IMR-90 (cell line): ENCODE measurements at regions not wholly inside any gene's neighbourhood (a gene's known extent, or its start where the extent isn't known, plus 50 kb on each side); places are given as distances from the start of the nearest gene placed in this dataset.

Experiments used
- ATAC-seq: fragments of 200-7000 bp; cut with Tn5 transposase; 2 replicates; pipeline ENCODE4 v1.9.1; 2020; ENCODE audit warnings: low read depth, mild to moderate bottlenecking, moderate library complexity
- BruUV-seq: library from RNA; stranded (reverse); fragments of 400-500 nt; replicated peaks from 2 replicates; lab custom pipeline; 2021; lab: Mats Ljungman, UMichigan
- CTCF ChIA-PET: fragments of 300-600 bp; formaldehyde crosslinking; extraction: SDS; loops from one replicate; lab custom pipeline; 2021; ENCODE audit warnings: antibody characterized with exemption; lab: Yijun Ruan, JAX
- POLR2A ChIA-PET: fragments of 300-600 bp; sonication (Branson Sonifier 250); formaldehyde crosslinking; loops from one replicate; lab custom pipeline; 2022; ENCODE audit warnings: antibody characterized with exemption; ENCODE audit not compliant: unreplicated experiment; lab: Charles Lee
- DNase-seq: peaks from one replicate; pipeline ENCODE4 v3.0.0; 2013
- H2AFZ ChIP-seq: replicated peaks from 2 replicates; pipeline ENCODE3; 2013; ENCODE audit warnings: low read length, mild to moderate bottlenecking; ENCODE audit not compliant: poor library complexity
- H2AK5ac ChIP-seq: 2 replicates; pipeline ENCODE4 v1.6.1; 2013; ENCODE audit warnings: low read depth, low read length, inconsistent platforms
- H2AK9ac ChIP-seq: replicated peaks from 2 replicates; pipeline ENCODE3; 2013; ENCODE audit warnings: mild to moderate bottlenecking, low read depth, low read length, moderate library complexity; ENCODE audit not compliant: poor library complexity
- H2BK120ac ChIP-seq: 2 replicates; pipeline ENCODE4 v1.6.1; 2013; ENCODE audit warnings: low read depth, low read length, inconsistent platforms
- H2BK15ac ChIP-seq: 3 replicates; pipeline ENCODE4 v1.6.1; 2013; ENCODE audit warnings: low read depth, low read length, inconsistent platforms
- H2BK20ac ChIP-seq: 2 replicates; pipeline ENCODE4 v1.6.1; 2013; ENCODE audit warnings: low read depth, mild to moderate bottlenecking, inconsistent platforms, low read length, moderate library complexity
- H2BK5ac ChIP-seq: 2 replicates; pipeline ENCODE4 v1.6.1; 2013; ENCODE audit warnings: mild to moderate bottlenecking, low read depth, low read length, inconsistent platforms; ENCODE audit not compliant: poor library complexity, severe bottlenecking
- H3K14ac ChIP-seq: replicated peaks from 2 replicates; pipeline ENCODE4 v1.6.1; 2013; ENCODE audit warnings: low read depth, low read length, inconsistent platforms
- H3K18ac ChIP-seq: 2 replicates; pipeline ENCODE4 v1.6.1; 2013; ENCODE audit warnings: low read depth, low read length, control low read depth
- H3K23ac ChIP-seq: 2 replicates; pipeline ENCODE4 v1.6.1; 2013; ENCODE audit warnings: low read depth, low read length, inconsistent platforms
- H3K27ac ChIP-seq: 2 replicates; pipeline ENCODE4 v1.5.1; 2013; ENCODE audit warnings: mild to moderate bottlenecking, control low read depth, low read length; ENCODE audit not compliant: insufficient read depth
- H3K27me3 ChIP-seq: 2 replicates; pipeline ENCODE4 v1.6.1; 2013; ENCODE audit warnings: low read length; ENCODE audit not compliant: control insufficient read depth, insufficient read depth
- H3K36me3 ChIP-seq: 2 replicates; pipeline ENCODE4 v1.6.1; 2013; ENCODE audit warnings: low read length, mixed read lengths; ENCODE audit not compliant: control insufficient read depth, insufficient read depth
- H3K4ac ChIP-seq: 2 replicates; pipeline ENCODE4 v1.6.1; 2013; ENCODE audit warnings: low read depth, low read length, inconsistent platforms
- H3K4me1 ChIP-seq: 2 replicates; pipeline ENCODE4 v1.6.1; 2013; ENCODE audit warnings: low read length, mixed read lengths; ENCODE audit not compliant: control insufficient read depth, insufficient read depth
- H3K4me2 ChIP-seq: 2 replicates; pipeline ENCODE4 v1.6.1; 2013; ENCODE audit warnings: low read depth, mild to moderate bottlenecking, control low read depth, low read length, moderate library complexity
- H3K4me3 ChIP-seq: 2 replicates; pipeline ENCODE4 v1.5.1; 2013; ENCODE audit warnings: low read depth, mild to moderate bottlenecking, control low read depth, low read length, moderate library complexity; ENCODE audit not compliant: insufficient read depth
- H3K56ac ChIP-seq: 2 replicates; pipeline ENCODE4 v1.6.1; 2013; ENCODE audit warnings: low read length, inconsistent platforms; ENCODE audit not compliant: insufficient read depth; ENCODE audit errors: extremely low read depth
- H3K79me1 ChIP-seq, 2 experiments: 2 replicates each; pipeline ENCODE4 v1.6.1; 2013; ENCODE audit warnings: low read length in 2 of 2, inconsistent platforms in 1 of 2, low read depth in 1 of 2
- H3K9ac ChIP-seq: 2 replicates; pipeline ENCODE4 v1.6.1; 2013; ENCODE audit warnings: low read depth, low read length, control low read depth
- H3K9me1 ChIP-seq: 2 replicates; pipeline ENCODE4 v1.6.1; 2013; ENCODE audit warnings: low read length, inconsistent platforms; ENCODE audit not compliant: insufficient read depth
- H3K9me3 ChIP-seq: 2 replicates; pipeline ENCODE4 v1.6.1; 2013; ENCODE audit warnings: low read length; ENCODE audit not compliant: control insufficient read depth, insufficient read depth
- H4K20me1 ChIP-seq: 2 replicates; pipeline ENCODE4 v1.6.1; 2013; ENCODE audit warnings: low read length, inconsistent platforms; ENCODE audit not compliant: insufficient read depth
- H4K5ac ChIP-seq: 2 replicates; pipeline ENCODE4 v1.6.1; 2013; ENCODE audit warnings: mild to moderate bottlenecking, low read depth, low read length, control low read depth
- H4K8ac ChIP-seq, 2 experiments: 2 replicates each; pipeline ENCODE4 v1.6.1; 2013; ENCODE audit warnings: low read depth in 2 of 2, low read length in 2 of 2, control low read depth in 1 of 2, inconsistent platforms in 1 of 2
- H4K91ac ChIP-seq: 2 replicates; pipeline ENCODE4 v1.6.1; 2013; ENCODE audit warnings: low read depth, low read length, inconsistent platforms; ENCODE audit not compliant: insufficient read depth
- BHLHE40 ChIP-seq: fragments of 150-350 bp; IDR thresholded peaks from 2 replicates; pipeline ENCODE4 v1.6.1; 2016; ENCODE audit warnings: mild to moderate bottlenecking, low read depth, low read length
- CEBPB ChIP-seq: IDR thresholded peaks from 2 replicates; pipeline ENCODE4 v1.6.1; 2012; ENCODE audit warnings: low read depth, low read length, improper control_type of control experiment
- CHD1 ChIP-seq: IDR thresholded peaks from 2 replicates; pipeline ENCODE4 v1.6.1; 2012; ENCODE audit warnings: low read depth, low read length, improper control_type of control experiment
- CTCF ChIP-seq: conservative IDR thresholded peaks from 2 replicates; pipeline ENCODE4 v1.5.1; 2012; ENCODE audit warnings: mild to moderate bottlenecking, low read depth, low read length, improper control_type of control experiment
- ELK1 ChIP-seq: fragments of 150-350 bp; IDR thresholded peaks from 2 replicates; pipeline ENCODE4 v1.6.1; 2016; ENCODE audit warnings: low read depth, mild to moderate bottlenecking, low read length, moderate library complexity, borderline replicate concordance
- FOS ChIP-seq: fragments of 150-350 bp; IDR thresholded peaks from 2 replicates; pipeline ENCODE4 v1.6.1; 2016; ENCODE audit warnings: low read depth, low read length
- MAFK ChIP-seq: IDR thresholded peaks from 2 replicates; pipeline ENCODE4 v1.6.1; 2012; ENCODE audit warnings: low read depth, low read length, improper control_type of control experiment
- MAZ ChIP-seq: IDR thresholded peaks from 2 replicates; pipeline ENCODE4 v1.6.1; 2012; ENCODE audit warnings: low read depth, mild to moderate bottlenecking, low read length, improper control_type of control experiment, moderate library complexity, borderline replicate concordance
- MXI1 ChIP-seq: IDR thresholded peaks from 2 replicates; pipeline ENCODE4 v1.6.1; 2012; ENCODE audit warnings: low read depth, mild to moderate bottlenecking, low read length, moderate library complexity, borderline replicate concordance
- NFE2L2 ChIP-seq: fragments of 150-350 bp; IDR thresholded peaks from 2 replicates; pipeline ENCODE4 v1.6.1; 2016; ENCODE audit warnings: low read depth, mild to moderate bottlenecking, low read length
- POLR2A ChIP-seq: IDR thresholded peaks from 2 replicates; pipeline ENCODE4 v1.6.1; 2012; ENCODE audit warnings: mild to moderate bottlenecking, low read depth, low read length
- RAD21 ChIP-seq: IDR thresholded peaks from 2 replicates; pipeline ENCODE4 v1.6.1; 2012; ENCODE audit warnings: low read length, improper control_type of control experiment
- RCOR1 ChIP-seq: IDR thresholded peaks from 2 replicates; pipeline ENCODE4 v1.6.1; 2012; ENCODE audit warnings: mild to moderate bottlenecking, low read length, improper control_type of control experiment; ENCODE audit not compliant: insufficient replicate concordance
- RFX5 ChIP-seq: IDR thresholded peaks from 2 replicates; pipeline ENCODE4 v1.8.0; 2012; ENCODE audit warnings: low read depth, mild to moderate bottlenecking, low read length, moderate library complexity
- SMC3 ChIP-seq: fragments of 150-350 bp; IDR thresholded peaks from 2 replicates; pipeline ENCODE4 v1.6.1; 2016; ENCODE audit warnings: low read depth, mild to moderate bottlenecking, antibody characterized with exemption, low read length, moderate library complexity
- WGBS, 2 experiments: methylation state at CpG; one replicate each; pipeline versions ENCODE4 v1.1.5 to v1.1.7; 2013; ENCODE audit warnings: missing lambda C conversion rate in 2 of 2; ENCODE audit not compliant: insufficient read length in 1 of 2; ENCODE audit errors: extremely low coverage in 2 of 2; 5-methylcytosine and 5-hydroxymethylcytosine counted together
- dilution Hi-C: fragments of 300-500 bp; cut with HindIII; formaldehyde crosslinking; loops from one replicate; pipeline ENCODE4 v1.14.3; 2018; ENCODE audit warnings: low sequenced_read_pairs; ENCODE audit not compliant: unreplicated experiment
- in situ Hi-C: fragments of 300-500 bp; cut with MboI; formaldehyde crosslinking; loops from 3 replicates; pipeline ENCODE4 v1.14.3; 2019; ENCODE audit warnings: low sequenced_read_pairs, inconsistent platforms, mixed read lengths
- intact Hi-C: fragments of 100-400 bp; cut with micrococcal nuclease; formaldehyde crosslinking; loops from 2 replicates; pipeline ENCODE4 v1.10.0; 2022
- TF ChIP-seq, protein P1 (sequence below): fragments of 150-350 bp; IDR thresholded peaks from 2 replicates; pipeline ENCODE4 v1.6.1; 2017; ENCODE audit warnings: mild to moderate bottlenecking, antibody characterized with exemption, low read length, low read depth

GRCh38 chr14:89498878-89499277 is 81.8 kb upstream of the FOXN3 start:
- Histone ChIP-seq H3K4ac (no peak overlapping the region), H3K14ac (no peak overlapping the region), H3K56ac (no peak overlapping the region), H3K4me1 (peaks cover 1% of the 10 kb centered on the region), H2BK20ac (no peak overlapping the region), H3K79me1 (peaks cover 16 to 20% of the 10 kb centered on the region in 2 experiments), H2AFZ (no peak overlapping the region), H4K8ac (no peak overlapping the region), H3K18ac (no peak overlapping the region), H3K4me3 (no peak overlapping the region), H3K9me1 (peaks cover 5% of the 10 kb centered on the region), H2BK5ac (no peak overlapping the region), H3K4me2 (no peak overlapping the region), H3K27me3 (no peaks in the 10 kb centered on the region), H2BK120ac (no peak overlapping the region), H3K36me3 (peaks cover 6% of the 10 kb centered on the region; the same call in 1 of the 2 replicates), H2AK9ac (no peak overlapping the region), H3K9me3 (no peaks in the 10 kb centered on the region), H4K5ac (no peak overlapping the region), H2AK5ac (no peak overlapping the region), H3K27ac (no peak overlapping the region), H4K91ac (no peak overlapping the region), H3K9ac (no peak overlapping the region), H3K23ac (no peak overlapping the region), H2BK15ac (no peak overlapping the region), H4K20me1 (no peaks in the 10 kb centered on the region)
- TF ChIP-seq SMC3 (no peak), CEBPB (no peak), RFX5 (no peak), RCOR1 (no peak), FOS (no peak), MAZ (no peak), MAFK (no peak), NFE2L2 (no peak), MXI1 (no peak), POLR2A (no peak), ELK1 (no peak), RAD21 (no peak), BHLHE40 (no peak), CTCF (no peak), CHD1 (no peak)
- TF ChIP-seq, protein P1, sequence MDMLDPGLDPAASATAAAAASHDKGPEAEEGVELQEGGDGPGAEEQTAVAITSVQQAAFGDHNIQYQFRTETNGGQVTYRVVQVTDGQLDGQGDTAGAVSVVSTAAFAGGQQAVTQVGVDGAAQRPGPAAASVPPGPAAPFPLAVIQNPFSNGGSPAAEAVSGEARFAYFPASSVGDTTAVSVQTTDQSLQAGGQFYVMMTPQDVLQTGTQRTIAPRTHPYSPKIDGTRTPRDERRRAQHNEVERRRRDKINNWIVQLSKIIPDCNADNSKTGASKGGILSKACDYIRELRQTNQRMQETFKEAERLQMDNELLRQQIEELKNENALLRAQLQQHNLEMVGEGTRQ, result no peak
- ChIA-PET POLR2A (no interaction called here), CTCF (no interaction called here)
- dilution Hi-C loops (no loop called here), intact Hi-C loops (loop anchor here (10.0 kb wide), 2 partner anchors 416 to 454 kb away; no protein-coding TSS in a partner anchor), in situ Hi-C loops (no loop called here)
- WGBS, 2 experiments, result 80% methylated on average over 2 of the region's 7 CpGs; no CpG with 5 or more reads in 1 of the 2 experiments
- DNase-seq (no peak), ATAC-seq (no peak)
- no TSS peak for BruUV-seq
